ENCODE measurements at regions not wholly inside any gene's neighbourhood (a gene's known extent, or its start where the extent isn't known, plus 50 kb on each side); places are given as distances from the start of the nearest gene placed in this dataset.

GRCh38 chr3:14303336-14304100 lies 98.9 kb upstream of the SLC6A6 start:
- ATAC-seq (no peak), DNase-seq (no peak)
- Mint-ChIP-seq H3K27ac (peak overlapping the region in 1 of 9 donors; percentile 46), H3K36me3 (no peaks in the 10 kb centered on the region), H3K27me3 (peaks cover 11 to 17% (median 15%) of the 10 kb centered on the region in 5 donors), H3K9me3 (peaks cover 0 to 2% (median 0%) of the 10 kb centered on the region in 11 donors), H3K4me3 (peak overlapping the region in 1 of 10 donors; percentile 18), H3K4me1 (peaks cover 0 to 8% (median 5%) of the 10 kb centered on the region in 7 donors)
- no peaks in the 10 kb centered on the region for H3K36me3 ChIP-seq (ENCODE audit: control insufficient read depth in 2 of 3, insufficient read depth in 3 of 3, low read length in 3 of 3)
- ChIA-PET CTCF (no interaction called here), POLR2A (interaction anchor here (0.6 kb wide), 1 partner anchor 158 kb away, joined by 3 read pairs; no protein-coding TSS in a partner anchor)
- H3K4me3 ChIP-seq (ENCODE audit: low read length) = no peak overlapping the region
- no peaks in the 10 kb centered on the region for H3K27me3 ChIP-seq (ENCODE audit: control insufficient read depth in 2 of 2, insufficient read depth in 2 of 2, low read length in 2 of 2)
- intact Hi-C loops (cut with micrococcal nuclease) = no loop called here
- no peaks in the 10 kb centered on the region for H3K9me3 ChIP-seq (ENCODE audit: control insufficient read depth in 2 of 3, low read length in 3 of 3)
- no peak overlapping the region for H3K27ac ChIP-seq (ENCODE audit: low read depth, low read length)
- H3K4me1 ChIP-seq (ENCODE audit: control insufficient read depth in 2 of 2, insufficient read depth in 2 of 2, low read length in 2 of 2) = no peaks in the 10 kb centered on the region

- Histone ChIP-seq H3K4me1 (ENCODE audit: control insufficient read depth in 2 of 2, insufficient read depth in 2 of 2, low read length in 2 of 2) (no peaks in the 10 kb centered on the region), H3K9me3 (ENCODE audit: control insufficient read depth in 2 of 3, low read length in 3 of 3) (no peaks in the 10 kb centered on the region), H3K4me3 (ENCODE audit: low read length) (no peak overlapping the region), H3K27me3 (ENCODE audit: control insufficient read depth in 2 of 2, insufficient read depth in 2 of 2, low read length in 2 of 2) (no peaks in the 10 kb centered on the region), H3K27ac (ENCODE audit: low read depth, low read length) (no peak overlapping the region), H3K36me3 (ENCODE audit: control insufficient read depth in 2 of 3, insufficient read depth in 3 of 3, low read length in 3 of 3) (no peaks in the 10 kb centered on the region)
- ATAC-seq (no peak), DNase-seq (no peak)
- ChIA-PET CTCF (interaction anchor here (0.6 kb wide), 1 partner anchor 209 kb away, joined by 5 read pairs; no protein-coding TSS in a partner anchor), POLR2A (interaction anchor here (0.6 kb wide), 1 partner anchor 159 kb away, joined by 3 read pairs; no protein-coding TSS in a partner anchor)
- Mint-ChIP-seq H3K4me1 (peaks cover 0 to 8% (median 5%) of the 10 kb centered on the region in 7 donors), H3K4me3 (no peak overlapping the region), H3K9me3 (peaks cover 0 to 2% (median 0%) of the 10 kb centered on the region in 11 donors), H3K36me3 (no peaks in the 10 kb centered on the region), H3K27me3 (peaks cover 11 to 21% (median 15%) of the 10 kb centered on the region in 5 donors), H3K27ac (no peak overlapping the region)
- intact Hi-C loops (cut with micrococcal nuclease) = no loop called here
Observed at GRCh38 chr3:14304101-14305045, 98.0 kb upstream of the SLC6A6 start.

DNA sequence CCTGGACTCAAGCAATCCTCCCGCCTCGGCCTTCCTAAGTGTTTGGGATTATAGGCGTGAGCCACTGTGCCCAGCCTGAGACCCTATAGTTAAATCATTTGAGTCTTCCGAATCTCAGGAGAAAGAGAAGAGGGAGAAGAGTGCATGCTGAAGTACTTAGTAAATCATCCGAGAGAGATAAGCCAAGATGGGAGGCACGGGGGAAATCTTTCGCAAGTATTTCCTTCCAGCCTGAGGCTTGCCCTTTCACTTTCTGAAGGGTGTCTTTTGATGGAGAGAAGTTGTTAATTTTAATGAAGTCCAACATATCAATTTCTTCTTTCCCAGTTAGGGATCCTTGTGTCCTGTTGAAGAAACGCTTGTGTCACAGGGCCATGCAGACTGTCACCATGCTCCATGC lies 97.1 kb upstream of the SLC6A6 start:
- no peak for DNase-seq

GRCh38 chr3:14306142-14306541 lies 96.3 kb upstream of the SLC6A6 start:
- Histone ChIP-seq H3K9me3 (ENCODE audit: control insufficient read depth in 2 of 3, low read length in 3 of 3) (no peaks in the 10 kb centered on the region), H3K27me3 (ENCODE audit: control insufficient read depth in 2 of 2, insufficient read depth in 2 of 2, low read length in 2 of 2) (no peaks in the 10 kb centered on the region), H3K36me3 (ENCODE audit: control insufficient read depth in 2 of 3, insufficient read depth in 3 of 3, low read length in 3 of 3) (no peaks in the 10 kb centered on the region), H3K4me3 (ENCODE audit: low read length) (no peak overlapping the region), H3K4me1 (ENCODE audit: control insufficient read depth in 2 of 2, insufficient read depth in 2 of 2, low read length in 2 of 2) (no peaks in the 10 kb centered on the region), H3K27ac (ENCODE audit: low read depth, low read length) (no peak overlapping the region)
- ChIA-PET POLR2A (no interaction called here), CTCF (no interaction called here)
- intact Hi-C loops (cut with micrococcal nuclease) = no loop called here
- no peaks in the 10 kb centered on the region for H3K36me3 Mint-ChIP-seq
- no peak overlapping the region for H3K27ac Mint-ChIP-seq
- DNase-seq (no peak), ATAC-seq (no peak)
- H3K4me3 Mint-ChIP-seq = no peak overlapping the region
- peaks cover 0 to 8% (median 5%) of the 10 kb centered on the region in 7 donors for H3K4me1 Mint-ChIP-seq
- H3K27me3 Mint-ChIP-seq = peaks cover 11 to 21% (median 19%) of the 10 kb centered on the region in 5 donors
- no peaks in the 10 kb centered on the region for H3K9me3 Mint-ChIP-seq

More for the DNA sequence above, 97.1 kb upstream of the SLC6A6 start:
- CTCF ChIA-PET = no interaction called here
- Histone ChIP-seq H3K36me3 (ENCODE audit: control insufficient read depth in 2 of 3, insufficient read depth in 3 of 3, low read length in 3 of 3) (no peaks in the 10 kb centered on the region), H3K27me3 (ENCODE audit: control insufficient read depth in 2 of 2, insufficient read depth in 2 of 2, low read length in 2 of 2) (no peaks in the 10 kb centered on the region), H3K4me1 (ENCODE audit: control insufficient read depth in 2 of 2, insufficient read depth in 2 of 2, low read length in 2 of 2) (no peaks in the 10 kb centered on the region), H3K27ac (ENCODE audit: low read depth, low read length) (no peak overlapping the region), H3K9me3 (ENCODE audit: control insufficient read depth in 2 of 3, low read length in 3 of 3) (no peaks in the 10 kb centered on the region), H3K4me3 (ENCODE audit: low read length) (no peak overlapping the region)
- Mint-ChIP-seq H3K4me3 (no peak overlapping the region), H3K27ac (peak overlapping the region in 1 of 9 donors; percentile 45), H3K9me3 (no peaks in the 10 kb centered on the region), H3K4me1 (peaks cover 0 to 8% (median 5%) of the 10 kb centered on the region in 7 donors), H3K36me3 (no peaks in the 10 kb centered on the region), H3K27me3 (peaks cover 11 to 21% (median 19%) of the 10 kb centered on the region in 5 donors)
- no peak for ATAC-seq
- intact Hi-C loops (cut with micrococcal nuclease) = no loop called here
- POLR2A ChIA-PET = no interaction called here

GRCh38 chr3:14307656-14308302 lies 94.6 kb upstream of the SLC6A6 start:
- DNase-seq (no peak), ATAC-seq (no peak)
- no peaks in the 10 kb centered on the region for H3K36me3 ChIP-seq (ENCODE audit: control insufficient read depth in 2 of 3, insufficient read depth in 3 of 3, low read length in 3 of 3)
- no peak overlapping the region for H3K27ac ChIP-seq (ENCODE audit: low read depth, low read length)
- H3K4me3 Mint-ChIP-seq = no peak overlapping the region
- POLR2A ChIA-PET = no interaction called here
- H3K4me1 Mint-ChIP-seq = peaks cover 0 to 8% (median 5%) of the 10 kb centered on the region in 7 donors
- intact Hi-C loops (cut with micrococcal nuclease) = no loop called here
- H3K9me3 Mint-ChIP-seq = no peaks in the 10 kb centered on the region
- no peaks in the 10 kb centered on the region for H3K9me3 ChIP-seq (ENCODE audit: control insufficient read depth in 2 of 3, low read length in 3 of 3)
- no peak overlapping the region for H3K27ac Mint-ChIP-seq
- H3K27me3 ChIP-seq (ENCODE audit: control insufficient read depth in 2 of 2, insufficient read depth in 2 of 2, low read length in 2 of 2) = no peaks in the 10 kb centered on the region
- CTCF ChIA-PET = no interaction called here
- no peaks in the 10 kb centered on the region for H3K36me3 Mint-ChIP-seq
- peaks cover 15 to 30% (median 21%) of the 10 kb centered on the region in 5 donors for H3K27me3 Mint-ChIP-seq
- no peaks in the 10 kb centered on the region for H3K4me1 ChIP-seq (ENCODE audit: control insufficient read depth in 2 of 2, insufficient read depth in 2 of 2, low read length in 2 of 2)
- H3K4me3 ChIP-seq (ENCODE audit: low read length) = no peak overlapping the region

DNA sequence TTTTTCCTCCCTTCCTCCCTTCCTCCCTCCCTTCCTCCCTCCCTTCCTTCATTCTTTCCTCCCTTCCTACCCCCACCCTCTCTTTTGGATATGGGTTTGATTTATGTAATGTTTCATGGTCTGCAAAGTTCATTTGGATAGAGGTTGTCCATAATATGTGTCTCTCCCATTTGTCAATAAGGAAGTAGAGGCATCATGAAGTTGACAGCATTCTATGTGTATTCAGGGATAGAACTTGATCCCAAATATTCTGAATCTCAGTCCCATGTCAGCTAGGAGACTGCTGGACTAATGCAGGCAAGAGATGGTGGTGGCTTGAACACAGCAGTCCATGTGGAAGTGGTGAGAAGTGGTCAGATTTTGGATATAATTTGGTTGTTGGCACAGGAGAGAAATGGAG lies 90.7 kb upstream of the SLC6A6 start:
- intact Hi-C loops (cut with micrococcal nuclease) = no loop called here
- no peaks in the 10 kb centered on the region for H3K9me3 Mint-ChIP-seq
- CTCF ChIA-PET = no interaction called here

More for the DNA sequence above, 90.7 kb upstream of the SLC6A6 start:
- Histone ChIP-seq H3K27me3 (ENCODE audit: control insufficient read depth in 2 of 2, insufficient read depth in 2 of 2, low read length in 2 of 2) (no peaks in the 10 kb centered on the region), H3K36me3 (ENCODE audit: control insufficient read depth in 2 of 3, insufficient read depth in 3 of 3, low read length in 3 of 3) (no peaks in the 10 kb centered on the region), H3K4me3 (ENCODE audit: low read length) (no peak overlapping the region), H3K9me3 (ENCODE audit: control insufficient read depth in 2 of 3, low read length in 3 of 3) (no peaks in the 10 kb centered on the region), H3K4me1 (ENCODE audit: control insufficient read depth in 2 of 2, insufficient read depth in 2 of 2, low read length in 2 of 2) (no peaks in the 10 kb centered on the region), H3K27ac (ENCODE audit: low read depth, low read length) (no peak overlapping the region)
- POLR2A ChIA-PET = no interaction called here
- no peak overlapping the region for H3K27ac Mint-ChIP-seq
- H3K4me1 Mint-ChIP-seq = no peaks in the 10 kb centered on the region
- no peaks in the 10 kb centered on the region for H3K36me3 Mint-ChIP-seq
- H3K4me3 Mint-ChIP-seq = no peak overlapping the region
- DNase-seq = no peak
- H3K27me3 Mint-ChIP-seq = peaks cover 6 to 33% (median 18%) of the 10 kb centered on the region in 5 donors
- ATAC-seq = no peak
